H1 (cell line): ENCODE measurements at regions not wholly inside any gene's neighbourhood (a gene's known extent, or its start where the extent isn't known, plus 50 kb on each side); places are given as distances from the start of the nearest gene placed in this dataset.

Experiments used
- CTCF ChIA-PET: fragments of 300-600 bp; sonication (Branson Sonifier 250); formaldehyde crosslinking; loops from one replicate; lab custom pipeline; 2021; ENCODE audit not compliant: partially characterized antibody; lab: Charles Lee
- POLR2A ChIA-PET: fragments of 300-600 bp; sonication (Branson Sonifier 250); formaldehyde crosslinking; loops from one replicate; lab custom pipeline; 2021; ENCODE audit warnings: inconsistent platforms; ENCODE audit not compliant: partially characterized antibody; lab: Charles Lee
- DNase-seq, 2 experiments: peaks; one replicate each; pipeline versions ENCODE4 v3.0.0 to v3.0.0-alpha.2; 2010 to 2022; ENCODE audit warnings: low spot score in 2 of 2, low read depth in 1 of 2, mixed read lengths in 1 of 2
- FAIRE-seq: peaks from 2 replicates; lab custom pipeline; 2011; peaks lifted over from hg19 to GRCh38; lab: Jason Lieb, UNC
- H2AFZ ChIP-seq: 2 replicates; pipeline ENCODE4 v1.8.1; 2012; ENCODE audit warnings: low read length, inconsistent platforms
- H2AK5ac ChIP-seq: 2 replicates; pipeline ENCODE4 v1.6.1; 2013; ENCODE audit warnings: low read depth, low read length
- H2BK120ac ChIP-seq: replicated peaks from 2 replicates; pipeline ENCODE3; 2013; ENCODE audit warnings: low read depth, low read length, inconsistent platforms
- H2BK12ac ChIP-seq: 2 replicates; pipeline ENCODE4 v1.6.1; 2013; ENCODE audit warnings: low read depth, low read length
- H2BK15ac ChIP-seq: 2 replicates; pipeline ENCODE4 v1.6.1; 2013; ENCODE audit warnings: low read length
- H2BK20ac ChIP-seq: 2 replicates; pipeline ENCODE4 v1.6.1; 2013; ENCODE audit warnings: low read length
- H2BK5ac ChIP-seq: 2 replicates; pipeline ENCODE4 v1.6.1; 2013; ENCODE audit warnings: low read depth, low read length
- H3K14ac ChIP-seq: 2 replicates; pipeline ENCODE4 v1.6.1; 2013; ENCODE audit warnings: inconsistent platforms; ENCODE audit not compliant: insufficient read length
- H3K18ac ChIP-seq: 2 replicates; pipeline ENCODE4 v1.6.1; 2013; ENCODE audit warnings: low read length; ENCODE audit errors: extremely low read depth
- H3K23ac ChIP-seq: 2 replicates; pipeline ENCODE4 v1.6.1; 2013; ENCODE audit warnings: inconsistent platforms; ENCODE audit not compliant: insufficient read length
- H3K23me2 ChIP-seq: 2 replicates; pipeline ENCODE4 v1.6.1; 2013; ENCODE audit warnings: low read depth, low read length
- H3K27ac ChIP-seq: 2 replicates; pipeline ENCODE4 v1.6.1; 2011; ENCODE audit warnings: low read depth, low read length, inconsistent platforms
- H3K27me3 ChIP-seq, 4 experiments: replicated peaks in 1 of 4; 1 replicate in 1 of 4; 2 replicates in 3 of 4; pipeline versions ENCODE4 v1.6.1 to v1.8.1; 2011 to 2013; ENCODE audit warnings: low read length in 3 of 4, mild to moderate bottlenecking in 3 of 4, inconsistent platforms in 2 of 4, mixed read lengths in 2 of 4, moderate library complexity in 1 of 4; ENCODE audit not compliant: control insufficient read depth in 3 of 4, insufficient read depth in 3 of 4; ENCODE audit errors: extremely low read depth in 1 of 4
- H3K36me3 ChIP-seq, 4 experiments: 2 replicates each; pipeline versions ENCODE4 v1.6.1 to v1.8.1; 2011 to 2013; ENCODE audit warnings: mild to moderate bottlenecking in 4 of 4, low read length in 3 of 4, moderate library complexity in 2 of 4, control low read depth in 1 of 4, inconsistent platforms in 1 of 4; ENCODE audit not compliant: insufficient read depth in 4 of 4, control insufficient read depth in 2 of 4
- H3K4ac ChIP-seq: replicated peaks from 2 replicates; pipeline ENCODE3; 2013; ENCODE audit warnings: low read length, low read depth, mixed read lengths, inconsistent platforms; ENCODE audit not compliant: insufficient read length
- H3K4me1 ChIP-seq, 4 experiments: replicated peaks in 1 of 4; 1 replicate in 1 of 4; 2 replicates in 3 of 4; pipeline versions ENCODE4 v1.6.1 to v1.8.1; 2011 to 2013; ENCODE audit warnings: low read length in 3 of 4, inconsistent platforms in 2 of 4, mixed read lengths in 1 of 4; ENCODE audit not compliant: insufficient read depth in 4 of 4, control insufficient read depth in 3 of 4
- H3K4me2 ChIP-seq, 2 experiments: 2 replicates each; pipeline versions ENCODE4 v1.6.1 to v1.8.1; 2011 to 2013; ENCODE audit warnings: low read depth in 2 of 2, low read length in 2 of 2, control low read depth in 1 of 2, inconsistent platforms in 1 of 2, mild to moderate bottlenecking in 1 of 2; ENCODE audit not compliant: insufficient read depth in 1 of 2
- H3K4me3 ChIP-seq, 4 experiments: fragments of 200-600, 300-600 bp in 1 of 4; sonication (generic), shearing (Covaris generic), sonication (Bioruptor Twin) in 1 of 4; 2 replicates each; pipeline versions ENCODE4 v1.5.1 to v1.8.1; 2011 to 2016; ENCODE audit warnings: low read length in 4 of 4, low read depth in 3 of 4, control low read depth in 2 of 4, inconsistent platforms in 2 of 4, mild to moderate bottlenecking in 2 of 4, mixed read lengths in 1 of 4, moderate library complexity in 1 of 4; ENCODE audit not compliant: insufficient read depth in 2 of 4; ENCODE audit errors: extremely low read depth in 1 of 4
- H3K56ac ChIP-seq: replicated peaks from 2 replicates; pipeline ENCODE3; 2013; ENCODE audit warnings: low read depth, mild to moderate bottlenecking, mixed read lengths, low read length, inconsistent platforms; ENCODE audit not compliant: insufficient read length
- H3K79me1 ChIP-seq: 2 replicates; pipeline ENCODE4 v1.6.1; 2013; ENCODE audit warnings: low read depth, low read length, control low read depth
- H3K79me2 ChIP-seq, 2 experiments: 2 replicates each; pipeline versions ENCODE4 v1.6.1 to v1.8.1; 2012 to 2013; ENCODE audit warnings: low read length in 2 of 2, mild to moderate bottlenecking in 2 of 2, inconsistent platforms in 1 of 2; ENCODE audit not compliant: insufficient read depth in 2 of 2, control insufficient read depth in 1 of 2
- H3K9ac ChIP-seq, 4 experiments: replicated peaks in 1 of 4; 1 replicate in 1 of 4; 2 replicates in 3 of 4; pipeline versions ENCODE4 v1.6.1 to v1.8.1; 2011 to 2013; ENCODE audit warnings: low read depth in 3 of 4, low read length in 3 of 4, control low read depth in 2 of 4, mild to moderate bottlenecking in 2 of 4, moderate library complexity in 2 of 4, inconsistent platforms in 1 of 4; ENCODE audit errors: extremely low read depth in 1 of 4
- H3K9me3 ChIP-seq, 2 experiments: 2 replicates each; pipeline versions ENCODE4 v1.6.1 to v1.8.1; 2012 to 2013; ENCODE audit warnings: mild to moderate bottlenecking in 2 of 2, moderate library complexity in 2 of 2, control low read depth in 1 of 2, inconsistent platforms in 1 of 2, low read depth in 1 of 2, low read length in 1 of 2, mixed read lengths in 1 of 2; ENCODE audit not compliant: insufficient read depth in 2 of 2
- H4K20me1 ChIP-seq, 2 experiments: replicated peaks in 1 of 2; 2 replicates each; pipeline versions ENCODE3 to v1.8.1; 2011 to 2013; ENCODE audit warnings: inconsistent platforms in 2 of 2, low read length in 2 of 2, mild to moderate bottlenecking in 1 of 2; ENCODE audit not compliant: insufficient read depth in 2 of 2, control insufficient read depth in 1 of 2
- H4K5ac ChIP-seq: 2 replicates; pipeline ENCODE4 v1.6.1; 2013; ENCODE audit warnings: low read length, low read depth, mixed read lengths, inconsistent platforms; ENCODE audit not compliant: insufficient read length
- H4K8ac ChIP-seq: 2 replicates; pipeline ENCODE4 v1.8.0; 2013; ENCODE audit warnings: mild to moderate bottlenecking, moderate library complexity, low read length, inconsistent platforms; ENCODE audit not compliant: insufficient read depth; ENCODE audit errors: extremely low read depth
- H4K91ac ChIP-seq: replicated peaks from 2 replicates; pipeline ENCODE3; 2013; ENCODE audit warnings: low read length, mixed read lengths, inconsistent platforms; ENCODE audit not compliant: insufficient read length
- GTF2F1 ChIP-seq: IDR thresholded peaks from 2 replicates; pipeline ENCODE4 v1.6.1; 2012; ENCODE audit warnings: low read depth, low read length, improper control_type of control experiment, borderline replicate concordance
- KDM1A ChIP-seq: fragments of 200-600, 300-600 bp; sonication (generic); IDR thresholded peaks from 2 replicates; pipeline ENCODE4 v1.7.1; 2016; ENCODE audit warnings: mild to moderate bottlenecking, low read length, borderline replicate concordance
- WGBS, 2 experiments: shearing (Covaris generic) in 1 of 2; methylation state at CpG; one replicate each; pipeline versions ENCODE4 v1.1.6 to v1.1.7; 2013 to 2015; ENCODE audit warnings: low lambda C conversion rate in 2 of 2, mixed read lengths in 2 of 2, inconsistent platforms in 1 of 2, low coverage in 1 of 2, missing lambda C conversion rate in 1 of 2; ENCODE audit not compliant: insufficient replicate concordance in 2 of 2, insufficient coverage in 1 of 2, insufficient read length in 1 of 2; ENCODE audit errors: extremely low coverage in 1 of 2, missing lambda C conversion rate in 1 of 2; 5-methylcytosine and 5-hydroxymethylcytosine counted together

GRCh38 chr7:116159711-116160110 is 50.6 kb upstream of the TES start:
- Histone ChIP-seq H3K79me1 (no peaks in the 10 kb centered on the region), H3K23me2 (no peaks in the 10 kb centered on the region; the same call in 1 of the 2 replicates), H3K9ac (no peak overlapping the region), H4K91ac (no peak overlapping the region), H2BK15ac (no peak overlapping the region), H3K27me3 (no peaks in the 10 kb centered on the region), H3K23ac (no peak overlapping the region), H3K4me1 (peaks cover 0 to 4% (median 0%) of the 10 kb centered on the region in 4 experiments; a peak in 2 of 7 replicates), H3K4me3 (no peak overlapping the region), H2BK12ac (no peak overlapping the region), H2AFZ (no peak overlapping the region), H3K27ac (no peak overlapping the region), H3K18ac (no peak overlapping the region), H4K8ac (no peak overlapping the region), H2AK5ac (no peak overlapping the region), H3K79me2 (no peaks in the 10 kb centered on the region), H2BK5ac (no peak overlapping the region), H3K4ac (no peak overlapping the region), H3K14ac (no peak overlapping the region), H3K4me2 (no peak overlapping the region), H3K9me3 (no peaks in the 10 kb centered on the region), H2BK20ac (no peak overlapping the region), H4K20me1 (no peaks in the 10 kb centered on the region), H2BK120ac (no peak overlapping the region), H3K36me3 (no peaks in the 10 kb centered on the region), H3K56ac (no peak overlapping the region), H4K5ac (no peak overlapping the region)
- POLR2A ChIA-PET, result no interaction called here
- CTCF ChIA-PET, result interaction anchor here (1.3 to 2.0 kb wide), 2 partner anchors 21 to 76 kb away, joined by 3 to 6 read pairs; no protein-coding TSS in a partner anchor
- 91% methylated on average over 4 of the region's 4 CpGs; no CpG with 5 or more reads in 1 of the 2 experiments for WGBS, 2 experiments
- no peak for DNase-seq
- FAIRE-seq, result no peak
- TF ChIP-seq KDM1A (no peak), GTF2F1 (no peak)
